ENCODE measurements at regions not wholly inside any gene's neighbourhood (a gene's known extent, or its start where the extent isn't known, plus 50 kb on each side); places are given as distances from the start of the nearest gene placed in this dataset.
A peak's percentile ranks its signal among the peaks of the same experiment; 100 is the strongest.
"Not testable (repeated sequence)": the region's sequence is repeated elsewhere in the genome, so short reads cannot be mapped to it uniquely, and the experiment has no call there.

GRCh38 chr6:18595774-18596530 is 208.8 kb downstream of the RNF144B start:
- DNase-seq (ENCODE audit: low read depth in 2 of 2): peak in 1 of 2 donors; percentile 31

- no peak for DNase-seq (ENCODE audit: low read depth in 2 of 2)
Observed at GRCh38 chr6:18596531-18596835, 209.3 kb downstream of the RNF144B start.

- no peak for DNase-seq (ENCODE audit: low read depth in 2 of 2)
Observed at GRCh38 chr6:18598551-18599264, 211.6 kb downstream of the RNF144B start.

- DNase-seq (ENCODE audit: low read depth in 2 of 2): no peak
Observed at GRCh38 chr6:18600255-18600654, 213.1 kb downstream of the RNF144B start.

GRCh38 chr6:18601516-18602020 is 214.4 kb downstream of the RNF144B start:
- DNase-seq (ENCODE audit: low read depth in 2 of 2): no peak

GRCh38 chr6:18602931-18603330 is 215.8 kb downstream of the RNF144B start:
- DNase-seq (ENCODE audit: low read depth in 2 of 2): no peak

GRCh38 chr6:18603361-18603760 is 216.2 kb downstream of the RNF144B start:
- no peak for DNase-seq (ENCODE audit: low read depth in 2 of 2)

- no peak for DNase-seq (ENCODE audit: low read depth in 2 of 2)
Observed at GRCh38 chr6:18605841-18606240, 218.7 kb downstream of the RNF144B start.

GRCh38 chr6:18609715-18610114 is 222.6 kb downstream of the RNF144B start:
- DNase-seq (ENCODE audit: low read depth in 2 of 2): no peak

- no peak for DNase-seq (ENCODE audit: low read depth in 2 of 2)
Observed at GRCh38 chr6:18613319-18613925, 226.3 kb downstream of the RNF144B start.

GRCh38 chr6:18629571-18629970 is 242.4 kb downstream of the RNF144B start:
- no peak for DNase-seq (ENCODE audit: low read depth in 2 of 2)

GRCh38 chr6:18632670-18633410 is 245.7 kb downstream of the RNF144B start:
- DNase-seq (ENCODE audit: low read depth in 2 of 2): no peak

GRCh38 chr6:18634912-18635311 is 247.8 kb downstream of the RNF144B start:
- no peak for DNase-seq (ENCODE audit: low read depth in 2 of 2)

- no peak for DNase-seq (ENCODE audit: low read depth in 2 of 2)
Observed at GRCh38 chr6:18640134-18640533, 253.0 kb downstream of the RNF144B start.

GRCh38 chr6:18640754-18641153 is 253.6 kb downstream of the RNF144B start:
- DNase-seq (ENCODE audit: low read depth in 2 of 2): no peak

GRCh38 chr6:18654821-18655220 is 267.7 kb downstream of the RNF144B start:
- no peak for DNase-seq (ENCODE audit: low read depth in 2 of 2)

- DNase-seq (ENCODE audit: low read depth in 2 of 2): no peak
Observed at GRCh38 chr6:18656506-18656905, 269.4 kb downstream of the RNF144B start.

- DNase-seq (ENCODE audit: low read depth in 2 of 2): not testable (repeated sequence)
Observed at GRCh38 chr6:18659994-18660393, 272.8 kb downstream of the RNF144B start.

- no peak for DNase-seq (ENCODE audit: low read depth in 2 of 2)
Observed at GRCh38 chr6:18663011-18663410, 275.9 kb downstream of the RNF144B start.

- no peak for DNase-seq (ENCODE audit: low read depth in 2 of 2)
Observed at GRCh38 chr6:18664401-18664800, 277.3 kb downstream of the RNF144B start.

GRCh38 chr6:18667612-18668011 is 280.5 kb downstream of the RNF144B start:
- no peak for DNase-seq (ENCODE audit: low read depth in 2 of 2)

GRCh38 chr6:18668994-18669393 is 281.8 kb downstream of the RNF144B start:
- DNase-seq (ENCODE audit: low read depth in 2 of 2): no peak

Data from stimulated activated CD4-positive, alpha-beta T cell treated with anti-CD3 and anti-CD28 coated beads, Interleukin-1b, Interleukin-23, amount 100 ng/mL, for 4 hours (primary cell).